LNCAP (cell line): ENCODE measurements at regions not wholly inside any gene's neighbourhood (a gene's known extent, or its start where the extent isn't known, plus 50 kb on each side); places are given as distances from the start of the nearest gene placed in this dataset.

Experiments
- CTCF ChIP-seq: fragments of 450-650 bp; IDR thresholded peaks from 2 replicates; pipeline ENCODE4 v1.5.1; 2017; ENCODE audit warnings: mild to moderate bottlenecking

GRCh38 chr5:56722317-56722716 lies 93.0 kb upstream of the MAP3K1 start:
- TF ChIP-seq CTCF, result no peak

- no peak for TF ChIP-seq CTCF
Observed at GRCh38 chr5:56717253-56717987, 97.9 kb upstream of the MAP3K1 start.

GRCh38 chr5:56715986-56716385 lies 99.4 kb upstream of the MAP3K1 start:
- no peak for TF ChIP-seq CTCF

- TF ChIP-seq CTCF, result no peak
Observed at GRCh38 chr5:56712895-56713591, 102.3 kb upstream of the MAP3K1 start.

- TF ChIP-seq CTCF, result no peak
Observed at GRCh38 chr5:56710826-56711590, 104.3 kb upstream of the MAP3K1 start.

GRCh38 chr5:56706504-56706903 lies 108.8 kb upstream of the MAP3K1 start:
- no peak for TF ChIP-seq CTCF

- TF ChIP-seq CTCF, result no peak
Observed at GRCh38 chr5:56705217-56705616, 110.1 kb upstream of the MAP3K1 start.
